ENCODE measurements at regions not wholly inside any gene's neighbourhood (a gene's known extent, or its start where the extent isn't known, plus 50 kb on each side); places are given as distances from the start of the nearest gene placed in this dataset.

GRCh38 chr2:118345465-118345864 lies 257.2 kb downstream of the INSIG2 start:
- no peak for TF ChIP-seq CTCF (IDR thresholded peaks at IDR 0.05; ENCODE audit: poor library complexity)
- no peak for TF ChIP-seq EZH2 (IDR thresholded peaks at IDR 0.05; ENCODE audit: borderline replicate concordance)

All from hepatocyte (in vitro differentiated cells).